ENCODE measurements at regions not wholly inside any gene's neighbourhood (a gene's known extent, or its start where the extent isn't known, plus 50 kb on each side); places are given as distances from the start of the nearest gene placed in this dataset.

DNA sequence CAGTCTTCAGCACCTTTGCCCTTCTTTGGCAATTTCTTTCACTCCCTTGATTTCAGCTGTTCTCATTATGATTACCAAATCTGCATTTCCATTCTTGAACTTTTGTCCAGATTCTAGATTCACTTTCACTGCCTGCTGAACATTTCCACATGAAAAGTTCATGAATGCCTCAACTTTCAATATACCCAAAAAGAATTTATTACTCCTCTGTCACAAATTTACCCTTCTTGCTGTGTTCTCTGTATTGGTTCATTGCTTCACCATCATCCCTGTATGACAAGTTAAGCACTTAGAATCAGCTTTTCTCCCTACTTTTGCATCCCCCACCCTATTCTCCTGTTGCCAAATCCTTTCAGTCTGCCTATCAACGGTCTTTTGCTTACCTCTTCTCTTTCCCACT is 112.6 kb upstream of the PKN2 start:
- no peak for ATAC-seq
- TF ChIP-seq PPARA (CRISPR knock-in tag; IDR thresholded peaks at IDR 0.05; ENCODE audit: borderline replicate concordance): no peak
- TF ChIP-seq ZFP3 (CRISPR knock-in tag; IDR thresholded peaks at IDR 0.05): no peak
- no peak for TF ChIP-seq ZFP30 (CRISPR knock-in tag; IDR thresholded peaks at IDR 0.05)
- TF ChIP-seq ARNTL (CRISPR knock-in tag; IDR thresholded peaks at IDR 0.05; ENCODE audit: borderline replicate concordance, low read depth): no peak
- TF ChIP-seq ZC3H10 (CRISPR knock-in tag; IDR thresholded peaks at IDR 0.05): no peak
- TF ChIP-seq ZNF8 (CRISPR knock-in tag; IDR thresholded peaks at IDR 0.05): no peak
- TF ChIP-seq, protein P1, sequence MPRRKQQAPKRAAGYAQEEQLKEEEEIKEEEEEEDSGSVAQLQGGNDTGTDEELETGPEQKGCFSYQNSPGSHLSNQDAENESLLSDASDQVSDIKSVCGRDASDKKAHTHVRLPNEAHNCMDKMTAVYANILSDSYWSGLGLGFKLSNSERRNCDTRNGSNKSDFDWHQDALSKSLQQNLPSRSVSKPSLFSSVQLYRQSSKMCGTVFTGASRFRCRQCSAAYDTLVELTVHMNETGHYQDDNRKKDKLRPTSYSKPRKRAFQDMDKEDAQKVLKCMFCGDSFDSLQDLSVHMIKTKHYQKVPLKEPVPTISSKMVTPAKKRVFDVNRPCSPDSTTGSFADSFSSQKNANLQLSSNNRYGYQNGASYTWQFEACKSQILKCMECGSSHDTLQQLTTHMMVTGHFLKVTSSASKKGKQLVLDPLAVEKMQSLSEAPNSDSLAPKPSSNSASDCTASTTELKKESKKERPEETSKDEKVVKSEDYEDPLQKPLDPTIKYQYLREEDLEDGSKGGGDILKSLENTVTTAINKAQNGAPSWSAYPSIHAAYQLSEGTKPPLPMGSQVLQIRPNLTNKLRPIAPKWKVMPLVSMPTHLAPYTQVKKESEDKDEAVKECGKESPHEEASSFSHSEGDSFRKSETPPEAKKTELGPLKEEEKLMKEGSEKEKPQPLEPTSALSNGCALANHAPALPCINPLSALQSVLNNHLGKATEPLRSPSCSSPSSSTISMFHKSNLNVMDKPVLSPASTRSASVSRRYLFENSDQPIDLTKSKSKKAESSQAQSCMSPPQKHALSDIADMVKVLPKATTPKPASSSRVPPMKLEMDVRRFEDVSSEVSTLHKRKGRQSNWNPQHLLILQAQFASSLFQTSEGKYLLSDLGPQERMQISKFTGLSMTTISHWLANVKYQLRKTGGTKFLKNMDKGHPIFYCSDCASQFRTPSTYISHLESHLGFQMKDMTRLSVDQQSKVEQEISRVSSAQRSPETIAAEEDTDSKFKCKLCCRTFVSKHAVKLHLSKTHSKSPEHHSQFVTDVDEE (CRISPR knock-in tag; IDR thresholded peaks at IDR 0.05): no peak
- TF ChIP-seq RARB (CRISPR knock-in tag; IDR thresholded peaks at IDR 0.05): no peak
- TF ChIP-seq TCF4 (CRISPR knock-in tag; IDR thresholded peaks at IDR 0.05; ENCODE audit: borderline replicate concordance): no peak
- no peak for TF ChIP-seq GLIS3 (CRISPR knock-in tag; IDR thresholded peaks at IDR 0.05)
- TF ChIP-seq ZNF565 (CRISPR knock-in tag; conservative IDR thresholded peaks at IDR 0.05; ENCODE audit: low read depth): no peak
- TF ChIP-seq ESRRG (CRISPR knock-in tag; IDR thresholded peaks at IDR 0.05): no peak
- no peak for TF ChIP-seq ISL1 (CRISPR knock-in tag; IDR thresholded peaks at IDR 0.05)
- TF ChIP-seq TOX (CRISPR knock-in tag; IDR thresholded peaks at IDR 0.05; ENCODE audit: borderline replicate concordance): no peak
- TF ChIP-seq BACH2 (CRISPR knock-in tag; IDR thresholded peaks at IDR 0.05; ENCODE audit: borderline replicate concordance): no peak

DNA sequence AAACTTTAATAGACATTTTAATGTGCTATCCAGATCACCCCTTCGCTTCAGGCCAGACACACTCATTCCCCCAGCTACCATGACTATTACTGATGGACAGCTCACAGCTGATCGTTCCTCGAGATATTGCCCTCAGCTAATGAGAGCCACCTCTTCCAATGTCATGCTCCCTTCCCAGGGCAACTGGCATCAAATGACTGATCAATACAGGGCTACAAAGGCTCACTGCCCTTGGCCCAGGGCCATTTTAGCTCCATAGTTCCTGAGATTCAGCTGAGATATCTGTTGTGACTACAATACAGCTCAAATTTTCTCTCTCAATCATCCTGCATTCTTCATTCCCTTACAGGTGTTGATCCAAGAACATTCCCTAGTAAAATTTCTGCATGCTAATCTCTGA is 104.5 kb upstream of the PKN2 start:
- no peak for TF ChIP-seq ISL1 (CRISPR knock-in tag; IDR thresholded peaks at IDR 0.05)
- no peak for TF ChIP-seq ZFP30 (CRISPR knock-in tag; IDR thresholded peaks at IDR 0.05)
- TF ChIP-seq GLIS3 (CRISPR knock-in tag; IDR thresholded peaks at IDR 0.05): no peak
- no peak for TF ChIP-seq ZFP3 (CRISPR knock-in tag; IDR thresholded peaks at IDR 0.05)
- no peak for TF ChIP-seq ZNF565 (CRISPR knock-in tag; conservative IDR thresholded peaks at IDR 0.05; ENCODE audit: low read depth)
- TF ChIP-seq, protein P2, sequence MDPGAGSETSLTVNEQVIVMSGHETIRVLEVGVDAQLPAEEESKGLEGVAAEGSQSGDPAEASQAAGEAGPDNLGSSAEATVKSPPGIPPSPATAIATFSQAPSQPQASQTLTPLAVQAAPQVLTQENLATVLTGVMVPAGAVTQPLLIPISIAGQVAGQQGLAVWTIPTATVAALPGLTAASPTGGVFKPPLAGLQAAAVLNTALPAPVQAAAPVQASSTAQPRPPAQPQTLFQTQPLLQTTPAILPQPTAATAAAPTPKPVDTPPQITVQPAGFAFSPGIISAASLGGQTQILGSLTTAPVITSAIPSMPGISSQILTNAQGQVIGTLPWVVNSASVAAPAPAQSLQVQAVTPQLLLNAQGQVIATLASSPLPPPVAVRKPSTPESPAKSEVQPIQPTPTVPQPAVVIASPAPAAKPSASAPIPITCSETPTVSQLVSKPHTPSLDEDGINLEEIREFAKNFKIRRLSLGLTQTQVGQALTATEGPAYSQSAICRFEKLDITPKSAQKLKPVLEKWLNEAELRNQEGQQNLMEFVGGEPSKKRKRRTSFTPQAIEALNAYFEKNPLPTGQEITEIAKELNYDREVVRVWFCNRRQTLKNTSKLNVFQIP (CRISPR knock-in tag; IDR thresholded peaks at IDR 0.05; ENCODE audit: borderline replicate concordance, low read depth): no peak
- no peak for TF ChIP-seq ZNF8 (CRISPR knock-in tag; IDR thresholded peaks at IDR 0.05)
- TF ChIP-seq, protein P1 (CRISPR knock-in tag; IDR thresholded peaks at IDR 0.05): no peak
- no peak for ATAC-seq

DNA sequence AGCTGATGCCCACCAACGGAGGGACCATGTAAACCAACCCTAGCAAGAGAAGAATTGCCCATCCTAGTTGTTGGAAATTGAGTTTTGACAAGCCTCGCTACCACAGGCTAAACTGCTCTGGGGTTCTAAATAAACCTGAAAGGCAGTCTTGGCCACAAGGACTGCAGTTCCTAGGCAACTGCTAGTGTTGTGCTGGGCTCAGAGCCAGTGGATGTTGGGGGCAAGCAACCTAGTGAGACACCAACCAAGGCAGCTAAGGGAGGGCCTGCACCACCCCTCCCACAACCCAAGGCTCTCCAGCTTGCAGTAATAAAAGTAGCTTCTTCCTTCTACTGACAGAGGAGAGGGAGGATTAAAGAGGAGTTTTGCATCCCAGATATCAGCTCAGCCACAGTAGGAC is 102.4 kb upstream of the PKN2 start:
- no peak for ATAC-seq
- no peak for TF ChIP-seq GLIS3 (CRISPR knock-in tag; IDR thresholded peaks at IDR 0.05)
- no peak for TF ChIP-seq OSR1 (CRISPR knock-in tag; IDR thresholded peaks at IDR 0.05)
- no peak for TF ChIP-seq PPARA (CRISPR knock-in tag; IDR thresholded peaks at IDR 0.05; ENCODE audit: borderline replicate concordance)
- TF ChIP-seq ARNTL (CRISPR knock-in tag; IDR thresholded peaks at IDR 0.05; ENCODE audit: borderline replicate concordance, low read depth): no peak
- no peak for TF ChIP-seq ZC3H10 (CRISPR knock-in tag; IDR thresholded peaks at IDR 0.05)
- no peak for TF ChIP-seq ZNF8 (CRISPR knock-in tag; IDR thresholded peaks at IDR 0.05)
- no peak for TF ChIP-seq ZNF565 (CRISPR knock-in tag; conservative IDR thresholded peaks at IDR 0.05; ENCODE audit: low read depth)
- TF ChIP-seq SNAI2 (CRISPR knock-in tag; IDR thresholded peaks at IDR 0.05): no peak
- no peak for TF ChIP-seq RARB (CRISPR knock-in tag; IDR thresholded peaks at IDR 0.05)
- TF ChIP-seq, protein P2 (CRISPR knock-in tag; IDR thresholded peaks at IDR 0.05; ENCODE audit: borderline replicate concordance, low read depth): no peak
- TF ChIP-seq ESRRG (CRISPR knock-in tag; IDR thresholded peaks at IDR 0.05): no peak
- TF ChIP-seq ZFP3 (CRISPR knock-in tag; IDR thresholded peaks at IDR 0.05): no peak
- TF ChIP-seq, protein P3, sequence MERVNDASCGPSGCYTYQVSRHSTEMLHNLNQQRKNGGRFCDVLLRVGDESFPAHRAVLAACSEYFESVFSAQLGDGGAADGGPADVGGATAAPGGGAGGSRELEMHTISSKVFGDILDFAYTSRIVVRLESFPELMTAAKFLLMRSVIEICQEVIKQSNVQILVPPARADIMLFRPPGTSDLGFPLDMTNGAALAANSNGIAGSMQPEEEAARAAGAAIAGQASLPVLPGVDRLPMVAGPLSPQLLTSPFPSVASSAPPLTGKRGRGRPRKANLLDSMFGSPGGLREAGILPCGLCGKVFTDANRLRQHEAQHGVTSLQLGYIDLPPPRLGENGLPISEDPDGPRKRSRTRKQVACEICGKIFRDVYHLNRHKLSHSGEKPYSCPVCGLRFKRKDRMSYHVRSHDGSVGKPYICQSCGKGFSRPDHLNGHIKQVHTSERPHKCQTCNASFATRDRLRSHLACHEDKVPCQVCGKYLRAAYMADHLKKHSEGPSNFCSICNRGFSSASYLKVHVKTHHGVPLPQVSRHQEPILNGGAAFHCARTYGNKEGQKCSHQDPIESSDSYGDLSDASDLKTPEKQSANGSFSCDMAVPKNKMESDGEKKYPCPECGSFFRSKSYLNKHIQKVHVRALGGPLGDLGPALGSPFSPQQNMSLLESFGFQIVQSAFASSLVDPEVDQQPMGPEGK (CRISPR knock-in tag; IDR thresholded peaks at IDR 0.05; ENCODE audit: borderline replicate concordance): no peak
- no peak for TF ChIP-seq ZFP30 (CRISPR knock-in tag; IDR thresholded peaks at IDR 0.05)
- TF ChIP-seq, protein P4, sequence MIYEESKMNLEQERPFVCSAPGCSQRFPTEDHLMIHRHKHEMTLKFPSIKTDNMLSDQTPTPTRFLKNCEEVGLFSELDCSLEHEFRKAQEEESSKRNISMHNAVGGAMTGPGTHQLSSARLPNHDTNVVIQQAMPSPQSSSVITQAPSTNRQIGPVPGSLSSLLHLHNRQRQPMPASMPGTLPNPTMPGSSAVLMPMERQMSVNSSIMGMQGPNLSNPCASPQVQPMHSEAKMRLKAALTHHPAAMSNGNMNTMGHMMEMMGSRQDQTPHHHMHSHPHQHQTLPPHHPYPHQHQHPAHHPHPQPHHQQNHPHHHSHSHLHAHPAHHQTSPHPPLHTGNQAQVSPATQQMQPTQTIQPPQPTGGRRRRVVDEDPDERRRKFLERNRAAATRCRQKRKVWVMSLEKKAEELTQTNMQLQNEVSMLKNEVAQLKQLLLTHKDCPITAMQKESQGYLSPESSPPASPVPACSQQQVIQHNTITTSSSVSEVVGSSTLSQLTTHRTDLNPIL (CRISPR knock-in tag; IDR thresholded peaks at IDR 0.05; ENCODE audit: low read depth): no peak
- TF ChIP-seq, protein P1 (CRISPR knock-in tag; IDR thresholded peaks at IDR 0.05): no peak
